ENCODE measurements at regions not wholly inside any gene's neighbourhood (a gene's known extent, or its start where the extent isn't known, plus 50 kb on each side); places are given as distances from the start of the nearest gene placed in this dataset.

- TF ChIP-seq CTCF (IDR thresholded peaks at IDR 0.05; ENCODE audit: low read depth, low read length) = no peak
- DNase-seq (ENCODE audit: extremely low read depth, low read depth) = no peak
These were observed 71.9 kb upstream of the OLFM1 start for GRCh38 chr9:135015565-135015964.

- DNase-seq (ENCODE audit: extremely low read depth, low read depth) = no peak
- no peak for TF ChIP-seq CTCF (IDR thresholded peaks at IDR 0.05; ENCODE audit: low read depth, low read length)
These were observed 71.3 kb upstream of the OLFM1 start for GRCh38 chr9:135016037-135016640.

- TF ChIP-seq CTCF (IDR thresholded peaks at IDR 0.05; ENCODE audit: low read depth, low read length) = no peak
- no peak for DNase-seq (ENCODE audit: extremely low read depth, low read depth)
These were observed 70.6 kb upstream of the OLFM1 start for GRCh38 chr9:135016876-135017275.

GRCh38 chr9:135017899-135018298 is 69.6 kb upstream of the OLFM1 start:
- TF ChIP-seq CTCF (IDR thresholded peaks at IDR 0.05; ENCODE audit: low read depth, low read length) = no peak
- DNase-seq (ENCODE audit: extremely low read depth, low read depth) = no peak

- no peak for TF ChIP-seq CTCF (IDR thresholded peaks at IDR 0.05; ENCODE audit: low read depth, low read length)
- no peak for DNase-seq (ENCODE audit: extremely low read depth, low read depth)
These were observed 69.1 kb upstream of the OLFM1 start for GRCh38 chr9:135018306-135018915.

- DNase-seq (ENCODE audit: extremely low read depth, low read depth) = no peak
- TF ChIP-seq CTCF (IDR thresholded peaks at IDR 0.05; ENCODE audit: low read depth, low read length) = no peak
These were observed 68.2 kb upstream of the OLFM1 start for GRCh38 chr9:135019224-135019623.

- DNase-seq (ENCODE audit: extremely low read depth, low read depth) = no peak
- no peak for TF ChIP-seq CTCF (IDR thresholded peaks at IDR 0.05; ENCODE audit: low read depth, low read length)
These were observed 66.7 kb upstream of the OLFM1 start for GRCh38 chr9:135020481-135021392.

Measured in AG09319 (cell line).